GM21360 (cell line): ENCODE measurements at regions not wholly inside any gene's neighbourhood (a gene's known extent, or its start where the extent isn't known, plus 50 kb on each side); places are given as distances from the start of the nearest gene placed in this dataset.
"Not testable (repeated sequence)": the region's sequence is repeated elsewhere in the genome, so short reads cannot be mapped to it uniquely, and the experiment has no call there.

ENCODE experiments used
- ATAC-seq: cut with Tn5 transposase; IDR thresholded peaks from one replicate; pipeline ENCODE4 v1.9.1; 2021; ENCODE audit warnings: mild to moderate bottlenecking, moderate library complexity; ENCODE audit not compliant: unreplicated experiment

DNA sequence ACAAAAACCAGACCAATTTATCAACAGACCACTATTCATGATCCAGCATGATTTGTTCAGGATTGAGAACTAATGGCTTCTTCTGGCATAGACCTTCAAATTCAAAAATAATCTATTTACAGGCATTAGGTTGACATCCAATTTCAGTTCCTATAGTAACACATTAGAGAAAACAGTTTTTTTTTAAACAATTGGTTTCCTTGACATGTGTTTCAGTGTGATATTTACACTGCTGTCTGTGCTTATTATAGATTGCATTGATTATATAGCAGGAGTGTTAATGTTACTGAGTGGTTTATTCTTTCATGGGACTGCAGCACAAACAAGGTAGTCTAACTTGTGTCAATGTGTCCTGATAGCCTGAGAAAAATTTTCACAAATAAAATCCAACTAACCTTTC lies 579.3 kb downstream of the PLOD2 start:
- no peak for ATAC-seq

- no peak for ATAC-seq
Measured at GRCh38 chr3:145604851-145605250, 556.1 kb downstream of the PLOD2 start.

DNA sequence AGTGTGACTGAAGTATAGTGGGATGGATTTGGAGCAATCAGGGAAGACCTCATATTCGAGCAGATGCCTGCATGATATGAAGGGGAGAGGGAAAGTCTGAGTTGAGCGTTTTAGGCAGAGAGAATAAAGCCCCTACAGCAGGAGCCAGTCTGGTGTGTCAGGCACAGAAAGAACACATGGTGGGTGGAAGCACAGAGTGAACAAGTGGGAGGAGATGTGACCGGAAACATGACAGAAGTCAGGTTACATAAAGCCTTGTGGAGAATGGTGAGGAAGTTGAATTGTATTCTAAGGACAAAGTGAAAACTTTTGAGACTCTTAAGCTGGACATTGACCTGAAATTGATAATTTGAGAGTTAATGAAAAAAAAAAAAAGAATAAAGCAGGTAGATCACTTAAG lies 541.0 kb downstream of the PLOD2 start:
- ATAC-seq: no peak

DNA sequence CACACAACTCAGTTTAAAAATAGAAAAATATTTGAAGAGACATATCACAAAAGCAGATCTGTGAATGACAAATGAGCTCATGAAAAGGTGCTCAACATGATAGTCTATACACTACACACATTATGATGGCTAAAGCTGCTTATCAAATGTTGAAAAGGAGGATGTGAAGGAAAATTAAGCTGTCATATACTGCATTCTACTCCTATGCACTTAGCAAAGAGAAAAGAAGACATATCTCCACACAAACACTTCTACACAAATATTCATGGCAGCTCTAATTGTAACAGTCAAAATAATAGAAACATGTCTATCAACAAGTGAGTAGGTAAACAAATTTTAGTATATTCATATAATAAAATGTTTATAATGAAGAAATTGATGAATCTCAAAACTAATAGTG lies 540.5 kb downstream of the PLOD2 start:
- ATAC-seq: no peak

DNA sequence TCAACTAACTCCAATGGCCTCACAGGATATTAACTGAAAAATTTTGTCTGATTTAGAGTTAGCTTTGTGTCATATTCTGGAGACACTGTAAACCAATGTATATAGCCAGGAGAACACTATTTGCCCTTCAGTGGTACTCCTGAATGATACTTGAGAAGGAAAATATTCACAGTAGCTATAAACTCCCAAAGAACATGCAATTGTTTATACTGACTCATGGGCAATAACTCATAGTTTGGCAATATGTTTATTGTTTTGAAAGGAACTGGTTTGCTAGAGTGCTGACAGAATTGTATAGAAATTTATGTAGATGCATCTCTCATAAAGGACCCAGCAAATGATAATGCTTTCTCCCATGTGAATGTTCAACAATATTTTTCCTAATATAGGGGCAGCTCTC lies 537.6 kb downstream of the PLOD2 start:
- ATAC-seq: no peak

DNA sequence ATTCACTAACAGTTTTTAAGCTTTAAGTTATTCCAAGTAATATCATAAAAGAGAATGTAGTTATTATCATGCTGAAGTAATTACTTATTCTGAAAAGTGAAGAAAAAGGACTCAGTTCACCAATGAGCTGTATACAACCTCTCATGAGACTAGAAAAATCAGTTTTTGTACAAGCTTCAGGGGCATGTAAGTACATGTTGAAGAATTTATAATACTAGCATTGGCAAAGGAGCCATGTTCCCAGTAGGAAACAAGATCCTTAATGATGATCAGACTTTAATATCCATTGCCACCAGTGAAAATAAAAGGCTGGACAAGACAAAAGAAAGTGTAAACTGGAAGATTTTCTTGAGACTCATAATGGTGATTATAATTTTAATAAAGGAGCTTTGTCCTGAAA lies 532.8 kb downstream of the PLOD2 start:
- no peak for ATAC-seq

- no peak for ATAC-seq
Measured at GRCh38 chr3:145637105-145637504, 523.9 kb downstream of the PLOD2 start.

GRCh38 chr3:145639003-145639606 lies 521.9 kb downstream of the PLOD2 start:
- no peak for ATAC-seq

GRCh38 chr3:145639875-145640274 lies 521.1 kb downstream of the PLOD2 start:
- ATAC-seq: no peak

DNA sequence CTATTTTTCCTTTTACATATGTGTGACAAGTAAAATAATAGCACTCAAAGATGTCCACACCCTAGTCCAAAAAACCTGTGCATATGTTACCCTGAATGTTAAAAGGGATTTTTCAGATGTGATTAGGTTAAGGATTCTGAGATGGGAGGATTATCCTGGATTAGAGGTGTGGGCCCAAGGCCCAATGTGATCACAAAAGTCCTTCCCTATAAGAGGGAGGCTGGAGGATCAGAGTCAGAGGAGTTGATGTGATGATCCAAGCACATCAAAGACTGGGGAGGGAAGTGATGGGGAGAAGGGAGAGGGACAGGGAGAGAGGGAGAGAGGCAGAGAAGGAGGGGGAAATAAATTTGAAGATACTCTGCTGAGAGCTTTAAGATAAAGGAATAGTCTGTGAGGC lies 512.6 kb downstream of the PLOD2 start:
- ATAC-seq: no peak

DNA sequence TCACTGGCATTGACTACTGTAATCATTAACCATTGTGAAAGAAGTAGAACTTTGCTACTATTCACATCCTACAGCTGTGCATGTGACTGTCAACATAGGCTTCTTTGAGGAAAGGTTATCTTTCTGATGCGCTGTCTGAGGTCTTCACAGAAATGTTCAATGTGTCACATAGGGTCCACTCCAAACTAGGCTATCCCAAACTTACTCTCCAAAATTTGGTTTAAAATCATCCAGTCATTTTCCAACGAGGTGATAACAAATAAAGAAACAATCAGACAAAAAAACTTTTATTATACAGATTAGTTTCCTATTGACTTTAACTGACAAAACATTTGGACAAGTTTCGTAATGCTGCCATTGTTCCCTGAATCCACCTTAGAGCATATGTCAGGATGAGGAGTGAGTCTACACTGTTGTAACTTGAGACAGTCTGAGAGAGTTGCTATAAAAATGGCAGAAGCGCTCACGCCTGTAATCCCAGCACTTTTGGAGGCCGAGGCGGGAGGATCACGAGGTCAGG lies 511.6 kb downstream of the PLOD2 start:
- ATAC-seq: no peak

DNA sequence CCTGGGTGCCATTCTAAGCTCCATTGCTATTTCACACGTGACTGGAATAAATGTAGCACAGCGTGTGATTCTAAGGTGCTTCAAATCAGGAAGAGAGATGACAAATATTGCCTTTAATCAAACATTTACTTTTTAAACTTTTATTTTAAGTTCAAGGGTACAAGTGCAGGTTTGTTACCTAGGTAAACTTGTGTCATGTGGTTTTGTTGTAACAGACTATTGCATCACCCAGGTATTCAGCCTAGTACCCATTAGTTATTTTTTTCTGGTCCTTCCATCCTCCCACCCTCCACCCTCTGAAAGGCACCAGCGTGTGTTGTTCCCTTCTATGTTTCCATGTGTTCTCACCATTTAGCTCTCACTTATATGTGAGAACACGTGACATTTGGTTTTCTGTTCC lies 510.8 kb downstream of the PLOD2 start:
- no peak for ATAC-seq

DNA sequence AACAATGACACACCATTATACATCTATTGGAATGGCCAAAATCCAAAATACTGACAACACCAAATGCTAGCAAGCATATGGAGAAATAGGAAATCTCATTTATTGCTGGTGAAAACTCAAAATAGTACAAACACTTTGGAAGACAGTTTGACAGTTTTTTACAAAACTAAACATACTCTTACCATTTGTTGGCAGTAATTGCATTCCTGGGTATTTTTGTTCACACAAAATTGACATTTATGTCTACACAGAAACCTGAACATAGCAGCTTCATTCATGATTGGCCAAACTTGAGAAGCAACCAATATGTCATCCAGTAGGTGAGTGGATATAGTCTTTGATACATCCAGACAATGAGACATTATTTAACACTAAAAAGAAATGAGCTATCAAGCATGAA lies 489.9 kb downstream of the PLOD2 start:
- ATAC-seq: no peak

- ATAC-seq: no peak
Measured at GRCh38 chr3:145673838-145674237, 487.1 kb downstream of the PLOD2 start.

- ATAC-seq: no peak
Measured at GRCh38 chr3:145678401-145678800, 482.6 kb downstream of the PLOD2 start.

DNA sequence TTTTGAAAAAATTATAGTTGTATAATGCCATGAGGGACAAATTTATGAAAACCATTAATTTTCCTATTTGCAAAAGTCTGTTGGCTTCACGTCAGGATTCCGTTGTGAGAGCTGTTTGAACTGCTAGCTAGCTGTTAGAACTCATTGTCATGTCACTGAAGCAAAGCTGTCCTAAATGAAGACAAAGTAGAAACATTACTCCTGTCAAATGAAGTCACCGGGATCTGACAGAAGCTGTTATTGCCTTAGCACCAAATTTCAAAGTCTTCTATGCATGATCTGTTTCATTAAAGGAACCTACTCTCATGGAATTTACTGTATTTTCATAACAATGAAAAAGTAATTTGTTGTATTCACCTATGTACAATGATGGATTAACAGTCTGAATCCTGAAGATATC lies 479.8 kb downstream of the PLOD2 start:
- no peak for ATAC-seq

DNA sequence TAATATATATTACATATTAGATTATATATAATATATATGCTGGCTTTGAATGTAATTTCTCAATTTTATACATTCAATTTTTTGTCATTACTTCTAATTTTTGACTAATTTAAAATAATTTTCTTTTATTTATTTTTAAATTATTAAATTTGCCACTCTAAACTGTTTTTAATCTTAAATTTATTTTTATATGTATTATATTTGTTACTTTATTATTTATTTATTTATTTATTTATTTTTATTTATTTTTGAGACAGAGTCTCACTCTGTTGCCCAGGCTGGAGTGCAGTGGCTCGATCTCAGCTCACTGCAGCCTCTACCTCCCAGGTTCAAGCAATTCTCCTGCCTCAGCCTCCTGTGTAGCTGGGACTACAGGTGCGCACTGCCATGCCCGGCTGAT lies 473.0 kb downstream of the PLOD2 start:
- not testable (repeated sequence) for ATAC-seq

- ATAC-seq: no peak
Measured at GRCh38 chr3:145692751-145693150, 468.2 kb downstream of the PLOD2 start.

GRCh38 chr3:145696011-145696410 lies 465.0 kb downstream of the PLOD2 start:
- ATAC-seq: no peak

DNA sequence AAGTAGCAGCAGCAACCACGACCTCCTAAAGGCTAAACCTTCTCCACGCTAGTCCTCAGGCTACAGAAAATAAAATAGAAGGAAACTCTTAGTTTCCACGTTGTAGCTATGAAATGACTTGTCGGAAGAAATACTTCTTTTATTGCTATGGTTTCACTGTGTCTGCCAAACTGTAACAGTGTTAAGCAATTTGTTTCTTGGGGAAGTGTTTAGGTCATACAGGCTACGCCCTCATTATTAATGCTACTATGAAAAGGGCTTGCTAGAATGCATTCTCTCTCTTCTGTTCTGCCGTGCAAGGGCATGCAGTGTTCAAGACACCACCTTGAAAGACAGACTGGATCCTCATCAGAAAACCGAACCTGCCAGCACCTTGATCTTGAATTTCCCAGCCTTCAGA lies 462.7 kb downstream of the PLOD2 start:
- no peak for ATAC-seq

- no peak for ATAC-seq
Measured at GRCh38 chr3:145698749-145699148, 462.2 kb downstream of the PLOD2 start.

DNA sequence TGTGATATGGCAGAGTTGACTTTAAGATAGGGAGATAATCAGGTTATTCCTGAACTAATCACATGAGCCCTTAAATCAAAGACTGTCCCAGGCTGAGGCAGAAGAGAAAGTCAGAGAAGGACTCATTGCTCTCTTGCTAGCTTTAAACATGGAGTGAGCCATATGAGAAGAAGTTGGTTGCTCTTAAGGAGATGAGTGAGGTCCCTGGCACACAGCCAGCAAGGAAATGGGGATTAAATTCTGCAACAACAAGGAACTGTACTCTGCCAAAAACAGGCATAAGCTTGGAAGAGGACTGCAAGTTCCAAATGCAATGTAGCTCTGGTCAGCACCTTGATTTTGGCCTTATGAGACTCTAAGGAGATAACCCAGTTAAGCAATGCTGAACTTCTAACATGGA lies 457.0 kb downstream of the PLOD2 start:
- no peak for ATAC-seq

GRCh38 chr3:145709779-145710178 lies 451.2 kb downstream of the PLOD2 start:
- not testable (repeated sequence) for ATAC-seq
